Activated CD8-positive, alpha-beta memory T cell treated with anti-CD3 and anti-CD28 coated beads for 24 hours (primary cell): ENCODE measurements at regions not wholly inside any gene's neighbourhood (a gene's known extent, or its start where the extent isn't known, plus 50 kb on each side); places are given as distances from the start of the nearest gene placed in this dataset.
"Not testable (repeated sequence)": the region's sequence is repeated elsewhere in the genome, so short reads cannot be mapped to it uniquely, and the experiment has no call there.

Experiments used
- DNase-seq: peaks from one replicate; pipeline ENCODE4 v3.0.0-alpha.2; 2020

DNA sequence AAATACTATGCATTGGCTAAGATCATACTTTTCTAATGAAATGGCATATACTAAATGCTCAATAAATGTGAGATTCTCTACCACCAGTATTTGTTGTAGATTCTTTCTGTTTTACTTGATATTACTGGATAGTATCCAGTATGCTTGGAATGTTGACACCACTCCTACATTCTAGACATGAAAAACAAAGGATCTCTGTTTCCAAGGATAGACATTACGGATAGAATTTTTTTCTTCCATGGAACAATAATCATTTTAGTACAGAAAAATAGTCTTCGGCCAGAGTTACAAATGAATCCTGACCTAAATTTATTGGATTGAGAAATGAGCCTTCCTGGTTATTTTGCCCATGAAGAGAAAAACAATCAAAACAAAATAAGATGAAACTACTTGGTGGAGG is 258.2 kb upstream of the NT5E start:
- DNase-seq: no peak

DNA sequence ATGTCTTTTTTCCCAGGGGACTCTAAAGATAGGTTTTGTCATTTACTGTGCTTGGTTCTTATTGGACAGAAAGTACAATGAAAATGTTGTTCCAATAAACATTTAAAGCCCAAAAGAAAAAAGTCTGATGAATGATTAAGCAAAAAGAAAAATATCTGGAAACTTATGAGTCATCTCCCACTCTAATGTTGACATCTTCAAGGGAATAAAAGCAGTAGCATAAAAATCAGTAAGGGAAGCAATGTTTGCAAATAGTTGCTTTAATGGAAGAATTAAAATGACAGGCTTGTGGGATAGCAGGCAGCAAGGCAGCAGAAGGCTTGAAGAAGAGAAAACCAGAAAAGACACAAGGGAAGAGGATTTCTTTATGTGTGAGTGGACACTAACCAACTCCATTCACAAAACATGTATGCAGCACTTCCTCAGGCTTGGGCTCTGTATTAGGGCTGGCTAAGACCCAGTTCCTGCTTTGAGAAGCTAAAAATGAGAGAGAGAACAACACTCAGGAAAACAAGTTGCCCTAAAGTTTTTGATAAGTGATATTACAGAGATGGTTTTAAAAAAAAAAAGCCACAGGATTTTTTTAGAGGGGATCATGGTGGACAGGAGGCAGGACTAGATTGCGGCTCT is 263.2 kb upstream of the NT5E start:
- DNase-seq: no peak

DNA sequence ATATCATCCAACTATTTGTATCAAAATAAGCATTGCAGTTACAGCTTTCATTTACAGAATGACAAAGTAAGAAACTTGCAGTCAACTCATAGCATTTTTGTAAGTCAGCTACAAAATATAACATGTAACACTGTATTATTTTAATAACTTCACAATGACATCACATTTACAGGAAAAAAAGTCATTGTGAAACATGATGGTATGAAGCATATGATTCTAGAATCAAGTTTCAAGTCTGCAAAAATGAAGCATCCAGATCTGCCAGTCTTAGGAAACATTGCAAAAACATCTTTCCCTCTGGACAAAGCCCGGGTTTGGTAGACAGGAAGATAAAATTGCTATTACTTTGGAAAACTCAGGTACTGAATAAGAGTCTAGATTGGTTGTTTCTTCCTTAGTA is 263.9 kb upstream of the NT5E start:
- no peak for DNase-seq

DNA sequence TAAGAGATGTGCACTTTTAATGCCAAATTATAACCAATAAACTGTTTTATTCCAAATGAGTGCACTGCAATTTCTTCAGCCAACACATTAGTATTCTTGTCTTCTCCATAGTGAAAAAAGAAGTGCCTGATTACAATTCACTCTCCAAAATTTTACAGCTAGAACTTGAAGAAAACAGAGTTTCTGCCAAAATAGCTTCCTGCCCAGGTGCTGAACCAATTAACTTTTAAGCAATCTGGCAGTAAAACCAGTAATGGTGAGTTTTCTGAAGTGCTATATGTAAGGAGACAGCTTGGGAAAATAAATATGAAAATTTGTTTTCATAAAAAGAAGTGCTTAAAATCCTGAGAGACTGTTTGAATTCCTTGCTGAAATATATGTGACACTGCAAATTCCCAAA is 266.0 kb upstream of the NT5E start:
- DNase-seq: no peak

DNA sequence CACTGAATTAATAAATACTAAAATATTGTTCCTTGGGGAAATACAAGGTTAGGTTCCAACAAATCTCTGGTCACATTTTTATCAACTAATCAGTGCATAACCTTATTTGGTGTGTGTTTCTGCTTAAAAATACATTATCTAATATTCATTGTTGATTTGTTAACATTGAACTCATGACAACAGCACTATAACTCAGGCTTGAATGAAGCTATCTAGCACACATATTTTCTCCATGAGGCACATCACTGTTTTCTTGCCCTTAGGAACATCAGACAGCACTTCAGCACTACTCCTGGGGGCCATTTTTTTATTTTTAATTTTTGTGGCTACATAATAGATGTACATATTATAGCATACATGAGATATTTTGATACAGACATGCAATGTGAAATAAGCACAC is 277.2 kb upstream of the NT5E start:
- DNase-seq: no peak

DNA sequence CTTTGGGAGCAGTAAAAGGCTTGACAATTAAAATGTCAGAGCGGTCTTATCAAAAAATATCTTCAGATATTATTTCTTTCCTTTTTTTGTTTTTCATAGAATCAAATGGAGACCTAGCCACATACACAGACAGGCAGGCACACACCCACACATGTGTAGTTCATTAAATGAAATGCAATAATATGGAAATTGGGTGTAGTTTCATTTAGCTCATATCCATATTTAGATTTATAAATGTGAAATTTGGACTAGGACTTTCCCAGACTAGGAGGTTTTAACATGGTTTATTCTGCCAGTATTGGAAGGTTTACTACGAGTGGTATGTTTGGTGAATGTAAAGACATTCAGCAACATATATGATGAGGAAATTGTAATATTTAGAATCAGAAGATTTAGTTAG is 277.7 kb upstream of the NT5E start:
- DNase-seq: no peak

DNA sequence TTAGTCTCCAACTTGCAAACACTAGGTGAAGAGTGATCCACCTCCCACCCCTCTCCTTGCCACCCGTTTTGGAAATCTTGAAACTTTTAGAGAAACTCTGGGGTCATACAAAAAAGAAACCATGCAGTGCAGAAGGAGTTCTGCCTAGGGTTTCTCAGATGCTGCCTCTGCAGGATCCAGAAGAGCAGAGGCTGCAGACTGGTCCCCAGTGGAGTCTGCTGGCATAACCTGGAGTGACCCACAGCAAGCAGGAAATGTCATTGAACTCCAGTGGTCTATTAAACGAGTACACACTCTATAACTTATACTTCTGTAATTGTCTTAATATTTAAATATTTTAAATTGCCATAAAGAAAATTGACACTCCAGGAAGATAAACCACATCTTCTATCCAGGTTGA is 280.7 kb upstream of the NT5E start:
- DNase-seq: no peak

DNA sequence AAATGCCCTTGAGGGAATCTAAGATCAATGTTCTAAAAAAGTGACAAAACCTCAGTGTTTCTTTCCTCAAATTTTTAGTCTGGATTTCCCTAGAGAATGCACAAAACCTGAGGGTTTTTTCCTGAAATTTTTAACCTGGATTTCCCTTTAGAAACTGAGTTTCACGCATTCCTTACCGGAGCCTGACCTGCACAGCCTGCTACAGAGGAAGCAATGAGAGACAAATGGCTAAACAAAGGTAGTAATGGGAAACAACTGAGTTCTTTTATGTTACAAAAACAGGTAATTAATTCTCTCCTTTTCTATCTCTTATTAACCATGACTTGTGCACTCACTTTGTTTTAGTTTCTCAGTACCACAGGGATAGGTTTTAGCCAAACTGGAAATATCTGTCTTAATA is 281.7 kb upstream of the NT5E start:
- DNase-seq: no peak

DNA sequence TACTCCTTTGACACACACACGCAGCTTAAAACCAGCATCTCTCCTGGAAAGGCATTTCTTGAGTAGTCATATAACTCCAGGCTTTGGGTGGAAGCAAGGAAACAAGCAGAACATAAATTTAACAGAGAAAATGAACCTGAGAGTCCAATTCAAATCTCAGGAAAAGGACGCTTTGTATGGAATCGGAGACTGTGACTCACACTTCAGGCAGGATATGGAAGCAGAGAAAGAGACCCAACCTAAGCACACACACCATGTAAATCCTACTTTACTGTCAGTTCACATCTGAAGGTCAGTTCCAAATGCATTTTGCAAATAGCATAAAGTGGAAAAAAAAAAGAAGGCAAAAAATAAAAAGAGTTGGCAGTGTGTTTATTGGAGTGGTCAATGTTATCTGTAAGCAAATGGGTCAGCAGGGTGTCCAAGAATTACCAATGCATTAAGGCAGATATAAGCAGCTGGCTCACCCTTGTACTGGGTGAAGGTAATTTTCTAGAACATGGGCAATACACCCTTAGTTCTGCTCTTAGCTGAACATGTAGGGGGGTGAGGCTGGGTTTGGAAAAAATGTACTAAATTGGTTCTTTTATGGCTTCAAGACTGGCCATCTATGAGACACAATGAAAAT is 283.7 kb upstream of the NT5E start:
- DNase-seq: no peak

DNA sequence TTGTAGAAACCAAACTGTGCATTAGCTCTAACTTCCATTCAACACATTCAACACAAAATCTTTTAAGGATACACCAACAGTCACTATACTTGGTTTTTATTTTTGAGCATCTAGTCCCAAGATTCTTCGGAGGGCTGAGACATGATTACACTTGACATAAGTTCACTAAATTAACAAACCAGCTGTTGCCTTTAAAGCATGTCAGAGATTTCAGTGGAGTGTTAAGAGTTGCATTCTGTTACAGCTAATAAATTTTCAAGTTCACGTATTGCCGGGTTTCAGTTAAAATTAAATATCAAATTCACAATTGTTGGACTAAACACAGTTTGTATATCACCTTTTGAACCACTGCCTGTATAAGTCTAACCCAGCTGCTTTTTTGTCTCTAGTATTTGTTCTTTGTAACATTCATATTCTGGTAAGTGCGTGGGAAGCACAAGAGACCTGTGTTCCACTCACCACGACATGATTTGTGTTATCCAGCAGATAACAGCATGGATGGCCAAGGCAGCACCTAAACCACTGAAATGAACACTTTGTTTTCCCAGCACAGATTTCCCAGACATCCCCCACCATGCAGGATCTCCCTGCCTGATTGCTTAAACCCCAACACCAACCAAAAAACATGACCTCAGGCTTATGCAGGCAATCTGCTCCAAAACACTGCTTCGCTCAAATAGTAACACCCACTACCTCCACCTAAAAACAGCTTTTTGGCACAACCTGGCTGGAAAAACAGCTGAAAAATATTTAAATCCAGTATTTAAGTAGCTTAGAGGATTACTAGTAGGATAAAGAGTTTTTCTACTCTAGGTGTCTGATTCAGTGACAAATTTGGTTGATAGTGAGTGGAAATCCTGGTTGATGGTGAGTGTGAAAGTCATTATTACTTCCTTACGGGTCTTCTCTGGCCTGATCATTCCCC is 286.5 kb upstream of the NT5E start:
- DNase-seq: no peak

DNA sequence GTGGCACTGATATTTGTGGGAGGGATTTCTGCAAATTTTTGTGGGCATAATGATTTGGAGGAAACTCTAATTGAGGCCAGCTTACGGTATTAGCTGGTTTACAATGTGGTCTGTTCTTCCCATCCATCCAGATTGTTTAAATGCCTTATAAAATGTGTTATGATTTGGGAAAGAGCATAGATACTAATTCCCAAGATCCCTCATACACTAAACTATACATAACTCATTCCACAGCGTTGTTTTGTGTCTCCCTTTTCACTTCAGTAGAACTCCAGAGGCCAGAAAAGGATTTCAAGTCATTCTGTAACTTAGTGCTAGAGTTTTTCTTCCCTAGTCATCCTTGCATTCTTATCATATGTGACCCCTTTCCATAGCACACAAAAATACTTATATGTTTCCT is 292.6 kb upstream of the NT5E start:
- DNase-seq: no peak

DNA sequence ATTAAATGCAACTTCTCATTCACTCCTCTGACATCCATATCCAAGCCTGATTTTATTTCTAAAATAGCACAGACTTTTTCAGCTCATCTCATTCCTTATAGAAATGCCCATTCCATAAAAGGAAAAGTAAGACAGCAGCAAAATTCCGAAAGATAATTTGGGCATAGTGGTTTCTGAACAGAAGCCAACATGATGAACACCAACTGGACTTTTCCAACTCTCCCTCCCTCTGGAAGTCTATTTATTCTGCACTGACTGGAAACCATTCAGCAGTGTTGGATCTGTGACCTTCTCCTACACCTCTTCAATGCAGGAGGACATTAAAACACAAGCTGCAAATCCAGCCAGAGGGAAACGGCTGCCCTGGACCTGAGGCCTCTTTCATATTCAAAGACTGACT is 306.2 kb upstream of the NT5E start:
- no peak for DNase-seq

DNA sequence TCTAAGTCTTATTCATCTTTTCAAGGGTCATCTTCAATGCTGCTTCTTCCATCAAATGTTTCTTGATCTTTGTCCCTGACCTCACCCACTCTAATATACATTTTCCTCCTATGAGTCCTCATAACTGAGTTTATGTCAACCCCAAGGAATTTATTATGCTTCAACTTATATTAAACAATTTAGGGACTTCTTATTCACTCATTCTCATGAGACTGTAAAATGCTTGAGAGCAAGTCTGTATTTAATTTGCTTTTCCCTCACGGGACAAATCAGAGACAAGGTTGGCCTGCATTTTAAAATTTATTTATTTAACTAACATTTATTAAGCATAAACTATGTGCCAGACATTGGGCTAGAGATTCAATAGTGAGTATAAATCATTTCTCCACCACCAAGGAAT is 312.0 kb upstream of the NT5E start:
- DNase-seq: no peak

DNA sequence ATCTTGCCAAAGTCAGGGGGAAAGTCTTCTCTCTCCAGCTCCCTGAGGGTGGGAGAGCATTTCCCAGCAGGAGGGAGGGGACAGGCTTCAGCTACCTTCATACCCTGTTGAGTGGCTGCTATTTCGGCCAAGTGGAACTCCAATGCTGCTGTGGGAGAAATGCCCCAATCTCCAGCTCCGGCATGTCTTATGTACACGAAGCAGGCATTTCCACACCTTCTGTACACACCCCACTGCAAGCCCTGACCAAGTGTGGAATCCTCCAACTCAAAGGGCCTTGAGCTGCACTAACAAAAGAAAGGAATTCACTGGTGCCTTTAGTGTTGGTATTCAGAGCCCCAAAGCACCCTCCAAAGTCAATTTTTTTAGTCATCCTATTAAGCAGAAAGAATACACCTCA is 313.6 kb upstream of the NT5E start:
- no peak for DNase-seq

DNA sequence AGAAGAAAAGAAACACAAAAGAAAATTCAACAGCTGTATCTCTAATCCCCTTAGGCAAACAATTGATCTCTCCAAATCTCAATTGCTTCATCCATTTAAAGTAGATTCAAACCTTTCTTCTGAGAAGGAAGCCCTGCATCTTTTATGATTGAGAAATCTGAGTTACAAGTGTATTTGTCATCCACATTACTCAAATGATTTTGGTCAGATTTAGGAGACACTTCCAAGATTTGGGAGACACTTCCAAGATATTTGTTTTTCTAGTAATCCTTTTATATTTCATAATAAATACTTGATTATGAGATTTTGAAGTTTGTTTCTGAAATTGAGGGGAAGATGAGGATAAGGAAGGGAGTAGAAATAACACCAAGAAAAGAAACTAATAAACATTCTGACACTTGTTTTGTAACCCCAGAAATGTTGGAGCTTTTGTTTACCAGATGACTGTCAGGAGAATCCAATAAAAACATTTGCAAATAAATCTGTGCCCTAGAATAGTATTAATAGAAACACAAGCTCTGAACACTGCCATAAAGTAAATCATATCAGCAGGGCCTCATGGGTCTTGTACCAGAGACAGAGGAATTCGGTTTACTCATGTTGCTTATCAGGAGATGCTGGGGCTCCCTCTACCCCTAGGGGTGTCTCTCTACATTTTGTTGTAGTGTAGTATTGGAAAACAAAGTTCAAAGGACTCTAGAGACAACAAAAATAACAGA is 314.3 kb upstream of the NT5E start:
- DNase-seq: no peak

DNA sequence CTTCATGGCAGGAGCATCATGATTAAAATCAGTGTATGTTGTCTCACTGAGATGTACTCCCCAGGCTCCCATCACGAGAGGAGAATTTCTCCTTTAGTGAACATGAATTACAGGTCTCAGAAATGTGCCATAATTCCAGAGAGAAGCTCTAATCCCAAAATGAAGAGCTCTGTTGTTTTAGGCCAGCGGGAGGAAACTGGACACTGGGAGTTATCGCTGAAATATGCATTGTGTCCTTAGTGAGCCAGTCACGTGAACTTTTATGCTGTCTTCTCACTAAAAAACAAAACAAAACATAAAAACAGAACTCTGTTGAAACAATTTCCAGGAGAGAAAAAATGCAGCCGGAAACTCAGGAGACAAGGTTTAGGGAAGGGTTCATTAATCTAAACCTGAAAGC is 315.7 kb upstream of the NT5E start:
- no peak for DNase-seq

DNA sequence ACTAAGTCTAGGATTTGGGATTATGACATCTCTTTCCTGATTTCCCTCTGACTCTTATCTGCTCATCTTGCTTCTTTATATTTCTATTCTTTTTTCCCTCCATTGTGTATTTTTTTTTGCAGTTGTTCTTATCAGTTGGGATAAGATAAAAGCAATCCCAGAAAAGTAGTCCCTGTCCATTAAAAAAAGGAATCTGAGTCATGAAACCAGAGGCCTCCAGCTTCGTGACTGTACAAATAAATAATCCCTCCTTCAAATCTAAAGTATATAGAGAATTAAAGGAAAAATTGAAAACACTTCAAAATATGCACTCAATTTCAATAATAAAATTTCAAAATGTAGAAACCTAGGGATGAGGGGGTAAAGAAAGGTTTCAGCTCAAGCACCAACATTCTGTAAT is 317.8 kb upstream of the NT5E start:
- no peak for DNase-seq

DNA sequence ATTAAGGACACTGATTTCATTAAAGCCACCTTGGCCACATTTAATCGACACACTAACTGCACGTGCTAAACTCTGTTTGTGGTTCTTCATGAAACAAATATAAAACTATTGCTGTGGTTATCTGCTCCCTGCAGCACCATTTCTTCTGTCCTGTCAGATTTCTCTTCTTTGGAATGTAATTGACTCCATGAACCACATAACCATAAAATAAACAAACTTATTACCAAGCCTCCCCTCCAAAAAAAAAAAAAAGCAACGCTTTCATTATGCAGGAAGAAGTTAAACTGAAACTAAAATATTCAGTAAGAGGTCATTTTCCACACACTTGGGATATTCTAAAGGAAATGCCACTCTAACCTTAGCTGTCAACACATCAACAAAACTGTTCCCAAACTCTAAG is 319.1 kb upstream of the NT5E start:
- DNase-seq: no peak

DNA sequence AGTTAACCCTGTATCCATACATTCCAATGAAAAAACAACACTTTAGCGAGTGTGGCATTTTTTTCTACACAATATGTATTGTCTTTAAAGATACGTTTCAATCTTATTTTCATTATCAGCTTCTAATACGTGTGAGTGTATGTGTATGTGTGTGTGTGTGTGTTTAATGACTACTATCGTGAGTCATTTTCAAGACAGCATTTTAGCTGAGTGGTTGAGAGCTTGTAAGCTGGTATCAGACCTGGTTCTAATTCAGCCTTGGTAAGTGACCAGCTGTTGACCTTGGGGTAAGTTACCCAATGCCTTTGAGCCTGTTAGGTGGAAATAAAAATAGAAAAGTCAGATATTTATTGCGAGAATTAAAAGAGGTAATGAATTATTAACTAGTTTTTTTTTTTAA is 320.0 kb upstream of the NT5E start:
- no peak for DNase-seq

DNA sequence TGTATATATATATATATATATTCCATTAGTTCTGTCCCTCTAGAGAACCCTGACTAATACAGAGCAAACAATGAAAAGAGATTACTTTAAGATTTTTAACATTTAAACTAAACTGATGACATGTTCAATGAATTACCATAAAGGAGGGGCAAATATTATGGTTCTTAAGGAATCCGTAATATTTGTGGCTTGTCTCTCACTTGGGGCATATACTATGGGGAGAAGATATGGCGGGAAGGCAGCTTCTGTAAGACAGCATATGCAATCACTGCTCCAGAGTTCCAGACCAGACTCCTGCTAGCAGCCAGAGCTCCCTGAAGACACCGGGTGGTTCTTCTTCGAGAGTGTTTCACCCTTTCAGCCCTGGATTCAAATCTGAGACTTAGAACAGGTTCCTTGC is 321.1 kb upstream of the NT5E start:
- no peak for DNase-seq

DNA sequence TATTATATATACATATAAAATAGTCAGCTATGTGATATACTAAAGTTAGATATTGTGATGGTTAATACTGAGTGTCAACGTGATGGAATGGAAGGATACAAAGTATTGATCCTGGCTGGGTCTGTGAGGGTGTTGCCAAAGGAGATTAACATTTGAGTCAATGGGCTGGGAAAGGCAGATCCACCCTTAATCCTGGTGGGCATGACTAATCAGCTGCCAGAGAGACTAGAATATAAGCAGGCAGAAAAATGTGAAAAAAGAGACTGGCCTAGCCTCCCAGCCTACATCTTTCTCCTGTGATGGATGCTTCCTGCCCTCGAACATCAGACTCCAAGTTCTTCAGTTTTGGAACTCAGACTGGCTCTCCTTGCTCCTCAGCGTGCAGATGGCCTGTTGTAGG is 321.6 kb upstream of the NT5E start:
- not testable (repeated sequence) for DNase-seq

DNA sequence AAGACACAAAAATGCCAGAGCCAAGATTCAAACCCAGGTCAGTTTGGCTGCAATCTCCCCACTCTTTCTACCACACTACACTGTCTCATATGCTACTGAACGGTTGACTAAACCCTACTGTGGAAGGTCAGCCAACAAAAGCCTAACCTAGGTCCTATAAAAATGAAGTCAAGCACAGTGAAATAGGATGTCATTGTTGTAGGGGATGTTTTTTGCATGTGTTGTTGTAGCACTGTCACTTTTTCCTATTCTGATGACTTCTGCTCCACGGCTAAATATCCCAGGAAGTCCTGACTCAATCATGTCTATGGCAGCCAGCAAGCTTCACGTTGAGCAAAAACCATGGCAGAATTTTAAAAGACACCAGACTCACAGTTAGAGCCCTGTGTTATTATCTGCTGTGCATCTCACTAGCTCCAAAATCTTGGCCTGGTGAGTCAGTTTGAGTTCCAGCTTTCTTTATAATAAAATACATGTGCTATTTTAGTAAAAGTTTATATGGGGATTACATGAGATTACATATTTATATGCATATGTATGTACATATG is 322.1 kb upstream of the NT5E start:
- DNase-seq: no peak

DNA sequence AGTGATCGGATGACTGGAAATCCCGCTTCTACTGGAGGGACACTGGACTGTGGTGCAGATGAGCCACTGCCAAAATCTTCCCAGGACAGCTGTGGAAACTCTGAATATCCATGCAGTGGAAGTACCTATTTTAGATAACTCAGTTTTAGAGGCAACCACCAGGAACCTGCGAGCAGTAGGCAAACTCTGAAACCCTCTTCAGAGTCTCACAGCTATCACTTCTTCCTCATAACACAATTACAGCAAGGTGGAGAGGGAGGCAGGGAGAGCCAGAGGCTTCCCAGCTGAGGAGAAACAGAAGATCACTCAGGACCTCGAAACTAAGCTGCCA is 322.8 kb upstream of the NT5E start:
- DNase-seq: no peak
